GM23338 (cell line): ENCODE measurements at regions not wholly inside any gene's neighbourhood (a gene's known extent, or its start where the extent isn't known, plus 50 kb on each side); places are given as distances from the start of the nearest gene placed in this dataset.
"Not testable (repeated sequence)": the region's sequence is repeated elsewhere in the genome, so short reads cannot be mapped to it uniquely, and the experiment has no call there.

Source experiments
- ATAC-seq: fragments of 200-7000 bp; cut with Tn5 transposase; 3 replicates; pipeline ENCODE4 v1.9.1; 2020
- DNase-seq: peaks from one replicate; pipeline ENCODE4 v3.0.0-alpha.2; 2015; ENCODE audit warnings: low spot score
- H2AFZ ChIP-seq: fragments of 200-600 bp; sonication (generic); 2 replicates; pipeline ENCODE4 v1.8.0; 2016; ENCODE audit warnings: antibody characterized with exemption, mild to moderate bottlenecking, moderate library complexity
- H3F3A ChIP-seq: fragments of 200-600 bp; sonication (generic); replicated peaks from 2 replicates; pipeline ENCODE4 v1.8.0; 2017; ENCODE audit warnings: antibody characterized with exemption, mixed run types, low read depth
- H3K27ac ChIP-seq: fragments of 200-600 bp; sonication (generic); 2 replicates; pipeline ENCODE4 v1.6.1; 2016; ENCODE audit warnings: low read depth
- H3K27me3 ChIP-seq: fragments of 200-600 bp; sonication (generic); 2 replicates; pipeline ENCODE4 v1.8.0; 2016; ENCODE audit warnings: mild to moderate bottlenecking, mixed run types, moderate library complexity; ENCODE audit not compliant: insufficient read depth
- H3K36me3 ChIP-seq: fragments of 200-600 bp; sonication (generic); 2 replicates; pipeline ENCODE4 v1.8.0; 2016; ENCODE audit warnings: mild to moderate bottlenecking; ENCODE audit not compliant: insufficient read depth
- H3K4me1 ChIP-seq: fragments of 200-600 bp; sonication (generic); 2 replicates; pipeline ENCODE4 v1.8.0; 2016; ENCODE audit warnings: mild to moderate bottlenecking, moderate library complexity; ENCODE audit not compliant: insufficient read depth
- H3K4me2 ChIP-seq: fragments of 200-600 bp; sonication (generic); 2 replicates; pipeline ENCODE4 v1.7.1; 2017; ENCODE audit warnings: mixed run types
- H3K4me3 ChIP-seq: fragments of 200-600 bp; sonication (generic); 2 replicates; pipeline ENCODE4 v1.6.1; 2016; ENCODE audit warnings: mixed run types
- H3K79me2 ChIP-seq: fragments of 200-600 bp; sonication (generic); replicated peaks from 2 replicates; pipeline ENCODE4 v1.8.0; 2017; ENCODE audit warnings: mild to moderate bottlenecking; ENCODE audit not compliant: insufficient read depth
- H3K9me2 ChIP-seq: fragments of 200-600 bp; sonication (generic); 2 replicates; pipeline ENCODE4 v1.8.0; 2017; ENCODE audit not compliant: insufficient read depth
- H4K20me1 ChIP-seq: fragments of 200-600 bp; sonication (generic); replicated peaks from 2 replicates; pipeline ENCODE4 v1.8.0; 2017; ENCODE audit warnings: mild to moderate bottlenecking; ENCODE audit not compliant: insufficient read depth
- H3K27ac Mint-ChIP-seq: 2 replicates; pipeline ENCODE4 v1.8.0; 2020; ENCODE audit warnings: inconsistent platforms, mild to moderate bottlenecking, moderate library complexity, mixed read lengths
- H3K27me3 Mint-ChIP-seq: 3 replicates; pipeline ENCODE4 v1.8.0; 2022; ENCODE audit warnings: low read depth, mild to moderate bottlenecking, moderate library complexity, mixed read lengths, inconsistent platforms; ENCODE audit not compliant: insufficient read depth, poor library complexity
- H3K36me3 Mint-ChIP-seq: 3 replicates; pipeline ENCODE4 v1.8.0; 2021; ENCODE audit warnings: low read depth, mild to moderate bottlenecking, inconsistent platforms, moderate library complexity, mixed read lengths
- H3K4me1 Mint-ChIP-seq: 3 replicates; pipeline ENCODE4 v1.8.0; 2020; ENCODE audit warnings: mild to moderate bottlenecking, inconsistent platforms, mixed read lengths
- H3K4me3 Mint-ChIP-seq: 3 replicates; pipeline ENCODE4 v1.8.0; 2021; ENCODE audit warnings: moderate library complexity, mild to moderate bottlenecking, inconsistent platforms, mixed read lengths
- H3K9me3 Mint-ChIP-seq: 3 replicates; pipeline ENCODE4 v1.8.0; 2020; ENCODE audit warnings: moderate library complexity, mild to moderate bottlenecking, inconsistent platforms, mixed read lengths
- EZH2 ChIP-seq: fragments of 200-600 bp; sonication (generic); IDR thresholded peaks from one replicate; pipeline ENCODE4 v1.8.0; 2017; ENCODE audit warnings: antibody characterized with exemption, mild to moderate bottlenecking, low read depth; ENCODE audit not compliant: unreplicated experiment
- EZH2phosphoT487 ChIP-seq: fragments of 200-600 bp; sonication (generic); IDR thresholded peaks from one replicate; pipeline ENCODE4 v1.8.1; 2018; ENCODE audit warnings: antibody characterized with exemption; ENCODE audit not compliant: unreplicated experiment
- JUNB ChIP-seq: IDR thresholded peaks from one replicate; pipeline ENCODE4 v1.6.1; 2016; ENCODE audit warnings: antibody characterized with exemption; ENCODE audit not compliant: unreplicated experiment
- ZNF114 ChIP-seq: fragments of 250-450 bp; sonication (Bioruptor Pico); IDR thresholded peaks from 2 replicates; pipeline ENCODE4 v1.5.0; 2020; ENCODE audit warnings: mild to moderate bottlenecking, moderate library complexity
- TF ChIP-seq, protein P1 (sequence below): fragments of 250-450 bp; sonication (Bioruptor Pico); IDR thresholded peaks from 2 replicates; pipeline ENCODE4 v1.5.0; 2020; ENCODE audit warnings: mild to moderate bottlenecking, moderate library complexity

GRCh38 chr5:135167634-135168033, 133.6 kb upstream of the PITX1 start (continued):
- TF ChIP-seq, protein P1, sequence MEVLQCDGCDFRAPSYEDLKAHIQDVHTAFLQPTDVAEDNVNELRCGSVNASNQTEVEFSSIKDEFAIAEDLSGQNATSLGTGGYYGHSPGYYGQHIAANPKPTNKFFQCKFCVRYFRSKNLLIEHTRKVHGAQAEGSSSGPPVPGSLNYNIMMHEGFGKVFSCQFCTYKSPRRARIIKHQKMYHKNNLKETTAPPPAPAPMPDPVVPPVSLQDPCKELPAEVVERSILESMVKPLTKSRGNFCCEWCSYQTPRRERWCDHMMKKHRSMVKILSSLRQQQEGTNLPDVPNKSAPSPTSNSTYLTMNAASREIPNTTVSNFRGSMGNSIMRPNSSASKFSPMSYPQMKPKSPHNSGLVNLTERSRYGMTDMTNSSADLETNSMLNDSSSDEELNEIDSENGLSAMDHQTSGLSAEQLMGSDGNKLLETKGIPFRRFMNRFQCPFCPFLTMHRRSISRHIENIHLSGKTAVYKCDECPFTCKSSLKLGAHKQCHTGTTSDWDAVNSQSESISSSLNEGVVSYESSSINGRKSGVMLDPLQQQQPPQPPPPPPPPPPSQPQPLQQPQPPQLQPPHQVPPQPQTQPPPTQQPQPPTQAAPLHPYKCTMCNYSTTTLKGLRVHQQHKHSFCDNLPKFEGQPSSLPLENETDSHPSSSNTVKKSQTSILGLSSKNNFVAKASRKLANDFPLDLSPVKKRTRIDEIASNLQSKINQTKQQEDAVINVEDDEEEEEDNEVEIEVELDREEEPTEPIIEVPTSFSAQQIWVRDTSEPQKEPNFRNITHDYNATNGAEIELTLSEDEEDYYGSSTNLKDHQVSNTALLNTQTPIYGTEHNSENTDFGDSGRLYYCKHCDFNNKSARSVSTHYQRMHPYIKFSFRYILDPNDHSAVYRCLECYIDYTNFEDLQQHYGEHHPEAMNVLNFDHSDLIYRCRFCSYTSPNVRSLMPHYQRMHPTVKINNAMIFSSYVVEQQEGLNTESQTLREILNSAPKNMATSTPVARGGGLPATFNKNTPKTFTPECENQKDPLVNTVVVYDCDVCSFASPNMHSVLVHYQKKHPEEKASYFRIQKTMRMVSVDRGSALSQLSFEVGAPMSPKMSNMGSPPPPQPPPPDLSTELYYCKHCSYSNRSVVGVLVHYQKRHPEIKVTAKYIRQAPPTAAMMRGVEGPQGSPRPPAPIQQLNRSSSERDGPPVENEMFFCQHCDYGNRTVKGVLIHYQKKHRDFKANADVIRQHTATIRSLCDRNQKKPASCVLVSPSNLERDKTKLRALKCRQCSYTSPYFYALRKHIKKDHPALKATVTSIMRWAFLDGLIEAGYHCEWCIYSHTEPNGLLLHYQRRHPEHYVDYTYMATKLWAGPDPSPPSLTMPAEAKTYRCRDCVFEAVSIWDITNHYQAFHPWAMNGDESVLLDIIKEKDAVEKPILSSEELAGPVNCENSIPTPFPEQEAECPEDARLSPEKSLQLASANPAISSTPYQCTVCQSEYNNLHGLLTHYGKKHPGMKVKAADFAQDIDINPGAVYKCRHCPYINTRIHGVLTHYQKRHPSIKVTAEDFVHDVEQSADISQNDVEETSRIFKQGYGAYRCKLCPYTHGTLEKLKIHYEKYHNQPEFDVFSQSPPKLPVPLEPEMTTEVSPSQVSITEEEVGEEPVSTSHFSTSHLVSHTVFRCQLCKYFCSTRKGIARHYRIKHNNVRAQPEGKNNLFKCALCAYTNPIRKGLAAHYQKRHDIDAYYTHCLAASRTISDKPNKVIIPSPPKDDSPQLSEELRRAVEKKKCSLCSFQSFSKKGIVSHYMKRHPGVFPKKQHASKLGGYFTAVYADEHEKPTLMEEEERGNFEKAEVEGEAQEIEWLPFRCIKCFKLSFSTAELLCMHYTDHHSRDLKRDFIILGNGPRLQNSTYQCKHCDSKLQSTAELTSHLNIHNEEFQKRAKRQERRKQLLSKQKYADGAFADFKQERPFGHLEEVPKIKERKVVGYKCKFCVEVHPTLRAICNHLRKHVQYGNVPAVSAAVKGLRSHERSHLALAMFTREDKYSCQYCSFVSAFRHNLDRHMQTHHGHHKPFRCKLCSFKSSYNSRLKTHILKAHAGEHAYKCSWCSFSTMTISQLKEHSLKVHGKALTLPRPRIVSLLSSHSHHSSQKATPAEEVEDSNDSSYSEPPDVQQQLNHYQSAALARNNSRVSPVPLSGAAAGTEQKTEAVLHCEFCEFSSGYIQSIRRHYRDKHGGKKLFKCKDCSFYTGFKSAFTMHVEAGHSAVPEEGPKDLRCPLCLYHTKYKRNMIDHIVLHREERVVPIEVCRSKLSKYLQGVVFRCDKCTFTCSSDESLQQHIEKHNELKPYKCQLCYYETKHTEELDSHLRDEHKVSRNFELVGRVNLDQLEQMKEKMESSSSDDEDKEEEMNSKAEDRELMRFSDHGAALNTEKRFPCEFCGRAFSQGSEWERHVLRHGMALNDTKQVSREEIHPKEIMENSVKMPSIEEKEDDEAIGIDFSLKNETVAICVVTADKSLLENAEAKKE (CRISPR knock-in tag), result no peak
- TF ChIP-seq EZH2phosphoT487 (no peak), EZH2 (no peak), ZNF114 (CRISPR knock-in tag) (no peak), JUNB (no peak)

GRCh38 chr5:135164873-135165614, 131.0 kb upstream of the PITX1 start:
- H3K4me2 ChIP-seq, H3K27ac ChIP-seq, H4K20me1 ChIP-seq, H3K9me3 Mint-ChIP-seq, H3K79me2 ChIP-seq, H3K27ac Mint-ChIP-seq, H3K36me3 Mint-ChIP-seq, ATAC-seq, H3K4me3 Mint-ChIP-seq, H3K27me3 Mint-ChIP-seq, H3K36me3 ChIP-seq, DNase-seq, H3K9me2 ChIP-seq, H3F3A ChIP-seq, H3K4me1 Mint-ChIP-seq, H2AFZ ChIP-seq, H3K4me1 ChIP-seq, H3K27me3 ChIP-seq, H3K4me3 ChIP-seq: not testable (repeated sequence)
